K562 (cell line): ENCODE measurements at regions not wholly inside any gene's neighbourhood (a gene's known extent, or its start where the extent isn't known, plus 50 kb on each side); places are given as distances from the start of the nearest gene placed in this dataset.

Experiments used
- ATAC-seq: fragments of 200-7000 bp; cut with Tn5 transposase; 3 replicates; pipeline ENCODE4 v1.9.1; 2020; ENCODE audit warnings: moderate library complexity
- BruUV-seq: library from RNA; stranded (reverse); fragments of 400-500 nt; replicated peaks from 2 replicates; lab custom pipeline; 2021; lab: Mats Ljungman, UMichigan
- CTCF ChIA-PET: fragments of 300-600 bp; formaldehyde crosslinking; extraction: SDS; loops from one replicate; lab custom pipeline; 2021; ENCODE audit warnings: low intra/inter-chr PET ratio; lab: Yijun Ruan, JAX
- POLR2A ChIA-PET: fragments of 300-600, 350-650 bp; sonication (Branson Sonifier 250); formaldehyde crosslinking; extraction: SDS; loops from one replicate; lab custom pipeline; 2021; ENCODE audit warnings: antibody characterized with exemption, inconsistent platforms; lab: Yijun Ruan, JAX
- DNase-seq, 4 experiments: peaks; one replicate each; pipeline versions ENCODE4 v3.0.0 to v3.0.0-alpha.2; 2011 to 2018; ENCODE audit warnings: low spot score in 3 of 4, mixed read lengths in 3 of 4; ENCODE audit errors: extremely low read depth in 1 of 4
- FAIRE-seq: peaks from 2 replicates; lab custom pipeline; 2011; peaks lifted over from hg19 to GRCh38; lab: Jason Lieb, UNC
- H2AFZ ChIP-seq: 2 replicates; pipeline ENCODE4 v1.6.0; 2011; ENCODE audit warnings: low read depth, low read length, control low read depth, inconsistent platforms
- H3K27ac ChIP-seq: fragments of 200-600 bp; 3 replicates; pipeline ENCODE4 v1.8.0; 2011; ENCODE audit warnings: low read depth, mild to moderate bottlenecking, control low read depth, inconsistent platforms, low read length, moderate library complexity, mixed read lengths; ENCODE audit errors: extremely low read depth
- H3K27me3 ChIP-seq, 2 experiments: fragments of 300-600 bp in 1 of 2; 2 replicates in 1 of 2; 3 replicates in 1 of 2; pipeline versions ENCODE4 v1.6.0 to v1.8.0; 2011; ENCODE audit warnings: inconsistent platforms in 2 of 2, low read length in 2 of 2, mild to moderate bottlenecking in 1 of 2, mixed read lengths in 1 of 2, moderate library complexity in 1 of 2; ENCODE audit not compliant: control insufficient read depth in 2 of 2, insufficient read depth in 2 of 2
- H3K36me3 ChIP-seq: fragments of 300-600 bp; 3 replicates; pipeline ENCODE4 v1.8.0; 2011; ENCODE audit warnings: mild to moderate bottlenecking, low read length, inconsistent platforms; ENCODE audit not compliant: control insufficient read depth, insufficient read depth
- H3K4me1 ChIP-seq, 2 experiments: fragments of 200-600 bp in 1 of 2; replicated peaks in 1 of 2; 2 replicates in 1 of 2; 3 replicates in 1 of 2; pipeline versions ENCODE4 v1.5.1 to v1.8.0; 2011; ENCODE audit warnings: inconsistent platforms in 2 of 2, low read length in 2 of 2, mild to moderate bottlenecking in 1 of 2, mixed read lengths in 1 of 2, moderate library complexity in 1 of 2; ENCODE audit not compliant: control insufficient read depth in 2 of 2, insufficient read depth in 2 of 2
- H3K4me2 ChIP-seq: 2 replicates; pipeline ENCODE4 v1.6.1; 2011; ENCODE audit warnings: low read length, control low read depth, inconsistent platforms, mixed read lengths; ENCODE audit not compliant: insufficient read depth
- H3K4me3 ChIP-seq: fragments of 200-600 bp; sonication (generic), shearing (Covaris generic); 2 replicates; pipeline ENCODE4 v1.5.1; 2016; ENCODE audit warnings: control low read depth, inconsistent platforms
- H3K79me2 ChIP-seq: fragments of 200-600 bp; 3 replicates; pipeline ENCODE4 v1.8.0; 2011; ENCODE audit warnings: low read length, inconsistent platforms; ENCODE audit not compliant: control insufficient read depth, insufficient read depth
- H3K9ac ChIP-seq, 2 experiments: 2 replicates each; pipeline versions ENCODE4 v1.6.0 to v1.6.1; 2011; ENCODE audit warnings: low read depth in 2 of 2, low read length in 2 of 2, control low read depth in 1 of 2, inconsistent platforms in 1 of 2, mild to moderate bottlenecking in 1 of 2, mixed read lengths in 1 of 2; ENCODE audit not compliant: insufficient read depth in 1 of 2
- H3K9me1 ChIP-seq: one replicate; pipeline ENCODE4 v1.6.0; 2011; ENCODE audit warnings: inconsistent platforms, mild to moderate bottlenecking, low read length, moderate library complexity; ENCODE audit not compliant: control insufficient read depth, insufficient read depth
- H3K9me3 ChIP-seq: replicated peaks from 2 replicates; pipeline ENCODE4 v1.5.1; 2011; ENCODE audit warnings: low read depth, low read length, inconsistent platforms; ENCODE audit not compliant: control insufficient read depth, insufficient read depth
- H4K20me1 ChIP-seq: replicated peaks from 2 replicates; pipeline ENCODE4 v1.6.1; 2011; ENCODE audit warnings: low read length, inconsistent platforms, mixed read lengths; ENCODE audit not compliant: control insufficient read depth, insufficient read depth
- CBFB ChIP-seq: sonication (generic); formaldehyde crosslinking; IDR thresholded peaks from 2 replicates; pipeline ENCODE4 v1.4.0; 2020; ENCODE audit warnings: mild to moderate bottlenecking, missing genetic modification reagents
- ETV5 ChIP-seq: sonication (generic); formaldehyde crosslinking; IDR thresholded peaks from 2 replicates; pipeline ENCODE4 v1.4.0; 2020; ENCODE audit warnings: low read depth, mild to moderate bottlenecking, missing genetic modification reagents
- ETV6 ChIP-seq, 3 experiments: fragments of 150-350 bp in 1 of 3; sonication (generic) in 1 of 3; formaldehyde crosslinking in 1 of 3; IDR thresholded peaks; 2 replicates each; pipeline versions ENCODE4 v1.6.1 to v1.8.0; 2014 to 2022; ENCODE audit warnings: borderline replicate concordance in 2 of 3, low read depth in 2 of 3, antibody characterized with exemption in 1 of 3, low read length in 1 of 3, mild to moderate bottlenecking in 1 of 3, missing genetic modification reagents in 1 of 3
- MEF2D ChIP-seq: conservative IDR thresholded peaks from 2 replicates; pipeline ENCODE4 v1.6.1; 2016; ENCODE audit warnings: low read depth, missing genetic modification characterization, missing compliant biosample characterization
- PHB ChIP-seq: fragments of 250-450 bp; sonication (Bioruptor Pico); IDR thresholded peaks from 2 replicates; pipeline ENCODE4 v1.5.0; 2021
- SRSF1 ChIP-seq: fragments of 200-400 bp; formaldehyde crosslinking; IDR thresholded peaks from 2 replicates; pipeline ENCODE4 v1.6.1; 2017; ENCODE audit warnings: mild to moderate bottlenecking, low read depth, low read length, moderate library complexity
- U2AF2 ChIP-seq: fragments of 200-400 bp; formaldehyde crosslinking; optimal IDR thresholded peaks from 2 replicates; pipeline ENCODE3; 2017; ENCODE audit warnings: low read depth, mild to moderate bottlenecking, low read length
- whole genome bisulfite sequencing: fragments of 100-300 bp; shearing (Covaris generic); methylation state at CpG from one replicate; pipeline ENCODE4 v1.1.6; 2016; ENCODE audit warnings: low coverage, mixed read lengths; ENCODE audit not compliant: insufficient coverage; ENCODE audit errors: missing lambda C conversion rate; 5-methylcytosine and 5-hydroxymethylcytosine counted together
- in situ Hi-C: fragments of 300-500 bp; cut with MboI; formaldehyde crosslinking; loops from 4 replicates; pipeline ENCODE4 v1.15.0; 2018; ENCODE audit warnings: inconsistent platforms, mixed read lengths
- intact Hi-C: fragments of 100-400 bp; cut with micrococcal nuclease; formaldehyde crosslinking; loops from 2 replicates; pipeline ENCODE4 v1.14.2; 2022
- TF ChIP-seq, protein P1 (sequence below): sonication (generic); formaldehyde crosslinking; IDR thresholded peaks from 2 replicates; pipeline ENCODE4 v1.8.0; 2023; ENCODE audit warnings: missing genetic modification reagents, mild to moderate bottlenecking, borderline replicate concordance
- TF ChIP-seq, protein P2 (sequence below): fragments of 250-450 bp; sonication (Bioruptor Pico); IDR thresholded peaks from 2 replicates; pipeline ENCODE4 v1.8.0; 2022; ENCODE audit warnings: moderate library complexity, mild to moderate bottlenecking, inconsistent platforms
- TF ChIP-seq, protein P3 (sequence below): sonication (generic); formaldehyde crosslinking; IDR thresholded peaks from 2 replicates; pipeline ENCODE4 v1.8.1; 2023; ENCODE audit warnings: mild to moderate bottlenecking, missing genetic modification reagents
- TF ChIP-seq, protein P4 (sequence below): fragments of 450-650 bp; IDR thresholded peaks from 2 replicates; pipeline ENCODE4 v1.7.0; 2016; ENCODE audit warnings: borderline replicate concordance

DNA sequence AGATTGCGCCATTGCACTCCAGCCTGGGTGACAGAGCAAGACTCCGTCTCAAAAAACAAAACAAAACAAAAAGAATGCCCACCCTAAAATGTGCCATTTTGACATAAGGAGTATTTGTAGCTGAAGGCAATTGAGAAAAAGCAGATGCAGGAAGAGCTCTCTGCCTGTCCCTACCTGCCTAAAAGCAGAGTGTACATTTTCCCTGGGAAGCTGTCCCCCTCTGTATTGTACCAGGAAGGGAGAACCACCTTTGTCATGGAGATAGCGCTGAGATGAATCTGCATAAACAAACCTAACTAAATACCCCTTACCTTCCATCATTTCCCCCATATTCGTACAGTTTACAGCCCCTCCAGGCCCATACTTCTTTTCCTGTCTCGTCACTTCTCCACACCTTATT, 94.4 kb upstream of the SLC45A1 start:
- Histone ChIP-seq H3K27me3 (peaks cover 28 to 57% of the 10 kb centered on the region in 2 experiments), H3K4me3 (no peak overlapping the region), H3K79me2 (no peaks in the 10 kb centered on the region), H4K20me1 (no peaks in the 10 kb centered on the region), H3K4me2 (no peak overlapping the region), H3K36me3 (no peaks in the 10 kb centered on the region), H3K27ac (no peak overlapping the region), H2AFZ (no peak overlapping the region), H3K9me3 (peaks cover 3% of the 10 kb centered on the region; the same call in 1 of the 2 replicates), H3K9me1 (no peaks in the 10 kb centered on the region), H3K4me1 (peaks cover 0 to 4% of the 10 kb centered on the region in 2 experiments; a peak in 1 of 5 replicates), H3K9ac (no peak overlapping the region)
- in situ Hi-C loops (no loop called here), intact Hi-C loops (no loop called here)
- WGBS: 6% methylated on average over 5 of the region's 5 CpGs
- ATAC-seq (no peak), DNase-seq (no peak), FAIRE-seq (peak; percentile 19)
- POLR2A ChIA-PET: interaction anchor here (0.6 kb wide), 1 partner anchor 16 kb away, joined by 3 read pairs; no protein-coding TSS in a partner anchor
- no TSS peak for BruUV-seq
- CTCF ChIA-PET: no interaction called here
- TF ChIP-seq, protein P1, sequence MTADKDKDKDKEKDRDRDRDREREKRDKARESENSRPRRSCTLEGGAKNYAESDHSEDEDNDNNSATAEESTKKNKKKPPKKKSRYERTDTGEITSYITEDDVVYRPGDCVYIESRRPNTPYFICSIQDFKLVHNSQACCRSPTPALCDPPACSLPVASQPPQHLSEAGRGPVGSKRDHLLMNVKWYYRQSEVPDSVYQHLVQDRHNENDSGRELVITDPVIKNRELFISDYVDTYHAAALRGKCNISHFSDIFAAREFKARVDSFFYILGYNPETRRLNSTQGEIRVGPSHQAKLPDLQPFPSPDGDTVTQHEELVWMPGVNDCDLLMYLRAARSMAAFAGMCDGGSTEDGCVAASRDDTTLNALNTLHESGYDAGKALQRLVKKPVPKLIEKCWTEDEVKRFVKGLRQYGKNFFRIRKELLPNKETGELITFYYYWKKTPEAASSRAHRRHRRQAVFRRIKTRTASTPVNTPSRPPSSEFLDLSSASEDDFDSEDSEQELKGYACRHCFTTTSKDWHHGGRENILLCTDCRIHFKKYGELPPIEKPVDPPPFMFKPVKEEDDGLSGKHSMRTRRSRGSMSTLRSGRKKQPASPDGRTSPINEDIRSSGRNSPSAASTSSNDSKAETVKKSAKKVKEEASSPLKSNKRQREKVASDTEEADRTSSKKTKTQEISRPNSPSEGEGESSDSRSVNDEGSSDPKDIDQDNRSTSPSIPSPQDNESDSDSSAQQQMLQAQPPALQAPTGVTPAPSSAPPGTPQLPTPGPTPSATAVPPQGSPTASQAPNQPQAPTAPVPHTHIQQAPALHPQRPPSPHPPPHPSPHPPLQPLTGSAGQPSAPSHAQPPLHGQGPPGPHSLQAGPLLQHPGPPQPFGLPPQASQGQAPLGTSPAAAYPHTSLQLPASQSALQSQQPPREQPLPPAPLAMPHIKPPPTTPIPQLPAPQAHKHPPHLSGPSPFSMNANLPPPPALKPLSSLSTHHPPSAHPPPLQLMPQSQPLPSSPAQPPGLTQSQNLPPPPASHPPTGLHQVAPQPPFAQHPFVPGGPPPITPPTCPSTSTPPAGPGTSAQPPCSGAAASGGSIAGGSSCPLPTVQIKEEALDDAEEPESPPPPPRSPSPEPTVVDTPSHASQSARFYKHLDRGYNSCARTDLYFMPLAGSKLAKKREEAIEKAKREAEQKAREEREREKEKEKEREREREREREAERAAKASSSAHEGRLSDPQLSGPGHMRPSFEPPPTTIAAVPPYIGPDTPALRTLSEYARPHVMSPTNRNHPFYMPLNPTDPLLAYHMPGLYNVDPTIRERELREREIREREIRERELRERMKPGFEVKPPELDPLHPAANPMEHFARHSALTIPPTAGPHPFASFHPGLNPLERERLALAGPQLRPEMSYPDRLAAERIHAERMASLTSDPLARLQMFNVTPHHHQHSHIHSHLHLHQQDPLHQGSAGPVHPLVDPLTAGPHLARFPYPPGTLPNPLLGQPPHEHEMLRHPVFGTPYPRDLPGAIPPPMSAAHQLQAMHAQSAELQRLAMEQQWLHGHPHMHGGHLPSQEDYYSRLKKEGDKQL (CRISPR knock-in tag): no peak
- no peak for TF ChIP-seq ETV6 (IDR thresholded peaks at IDR 0.05; ENCODE audit: borderline replicate concordance in 1 of 2, low read depth in 2 of 2, low read length in 1 of 2)
- TF ChIP-seq ETV6 (CRISPR knock-in tag; IDR thresholded peaks at IDR 0.05; ENCODE audit: borderline replicate concordance): no peak
- TF ChIP-seq, protein P2, sequence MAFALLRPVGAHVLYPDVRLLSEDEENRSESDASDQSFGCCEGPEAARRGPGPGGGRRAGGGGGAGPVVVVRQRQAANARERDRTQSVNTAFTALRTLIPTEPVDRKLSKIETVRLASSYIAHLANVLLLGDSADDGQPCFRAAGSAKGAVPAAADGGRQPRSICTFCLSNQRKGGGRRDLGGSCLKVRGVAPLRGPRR (CRISPR knock-in tag): no peak
- TF ChIP-seq U2AF2: no peak
- TF ChIP-seq PHB (CRISPR knock-in tag): no peak
- TF ChIP-seq, protein P3, sequence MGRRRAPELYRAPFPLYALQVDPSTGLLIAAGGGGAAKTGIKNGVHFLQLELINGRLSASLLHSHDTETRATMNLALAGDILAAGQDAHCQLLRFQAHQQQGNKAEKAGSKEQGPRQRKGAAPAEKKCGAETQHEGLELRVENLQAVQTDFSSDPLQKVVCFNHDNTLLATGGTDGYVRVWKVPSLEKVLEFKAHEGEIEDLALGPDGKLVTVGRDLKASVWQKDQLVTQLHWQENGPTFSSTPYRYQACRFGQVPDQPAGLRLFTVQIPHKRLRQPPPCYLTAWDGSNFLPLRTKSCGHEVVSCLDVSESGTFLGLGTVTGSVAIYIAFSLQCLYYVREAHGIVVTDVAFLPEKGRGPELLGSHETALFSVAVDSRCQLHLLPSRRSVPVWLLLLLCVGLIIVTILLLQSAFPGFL (CRISPR knock-in tag): no peak
- no peak for TF ChIP-seq ETV5
- TF ChIP-seq, protein P4, sequence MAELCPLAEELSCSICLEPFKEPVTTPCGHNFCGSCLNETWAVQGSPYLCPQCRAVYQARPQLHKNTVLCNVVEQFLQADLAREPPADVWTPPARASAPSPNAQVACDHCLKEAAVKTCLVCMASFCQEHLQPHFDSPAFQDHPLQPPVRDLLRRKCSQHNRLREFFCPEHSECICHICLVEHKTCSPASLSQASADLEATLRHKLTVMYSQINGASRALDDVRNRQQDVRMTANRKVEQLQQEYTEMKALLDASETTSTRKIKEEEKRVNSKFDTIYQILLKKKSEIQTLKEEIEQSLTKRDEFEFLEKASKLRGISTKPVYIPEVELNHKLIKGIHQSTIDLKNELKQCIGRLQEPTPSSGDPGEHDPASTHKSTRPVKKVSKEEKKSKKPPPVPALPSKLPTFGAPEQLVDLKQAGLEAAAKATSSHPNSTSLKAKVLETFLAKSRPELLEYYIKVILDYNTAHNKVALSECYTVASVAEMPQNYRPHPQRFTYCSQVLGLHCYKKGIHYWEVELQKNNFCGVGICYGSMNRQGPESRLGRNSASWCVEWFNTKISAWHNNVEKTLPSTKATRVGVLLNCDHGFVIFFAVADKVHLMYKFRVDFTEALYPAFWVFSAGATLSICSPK: no peak
- TF ChIP-seq MEF2D: no peak
- no peak for TF ChIP-seq CBFB (CRISPR knock-in tag)
- no peak for TF ChIP-seq SRSF1
